Jurkat, Clone E6-1 (cell line): ENCODE measurements at regions not wholly inside any gene's neighbourhood (a gene's known extent, or its start where the extent isn't known, plus 50 kb on each side); places are given as distances from the start of the nearest gene placed in this dataset.
"Not testable (repeated sequence)": the region's sequence is repeated elsewhere in the genome, so short reads cannot be mapped to it uniquely, and the experiment has no call there.

ENCODE experiments used
- DNase-seq: peaks from one replicate; pipeline ENCODE4 v3.0.0-alpha.2; 2011; ENCODE audit warnings: low read depth, low spot score
- H3K4me3 ChIP-seq: 2 replicates; pipeline ENCODE4 v1.5.1; 2011; ENCODE audit warnings: mild to moderate bottlenecking, low read length, control low read depth, moderate library complexity

- DNase-seq: no peak
- no peak overlapping the region for H3K4me3 ChIP-seq
These were observed 492.8 kb upstream of the PROK2 start for GRCh38 chr3:72277710-72278109.

- no peak overlapping the region for H3K4me3 ChIP-seq
- no peak for DNase-seq
These were observed 491.9 kb upstream of the PROK2 start for GRCh38 chr3:72276806-72277205.

- no peak overlapping the region for H3K4me3 ChIP-seq
- no peak for DNase-seq
These were observed 490.4 kb upstream of the PROK2 start for GRCh38 chr3:72275331-72275751.

GRCh38 chr3:72274493-72275330 is 489.8 kb upstream of the PROK2 start:
- no peak for DNase-seq
- H3K4me3 ChIP-seq: no peak overlapping the region

GRCh38 chr3:72273615-72274014 is 488.7 kb upstream of the PROK2 start:
- no peak for DNase-seq
- no peak overlapping the region for H3K4me3 ChIP-seq

GRCh38 chr3:72272356-72272755 is 487.4 kb upstream of the PROK2 start:
- no peak for DNase-seq
- no peak overlapping the region for H3K4me3 ChIP-seq

GRCh38 chr3:72271923-72272322 is 487.0 kb upstream of the PROK2 start:
- no peak for DNase-seq
- no peak overlapping the region for H3K4me3 ChIP-seq

GRCh38 chr3:72271216-72271615 is 486.3 kb upstream of the PROK2 start:
- no peak overlapping the region for H3K4me3 ChIP-seq
- no peak for DNase-seq

- H3K4me3 ChIP-seq: no peak overlapping the region
- DNase-seq: no peak
These were observed 485.8 kb upstream of the PROK2 start for GRCh38 chr3:72270730-72271129.

- DNase-seq: no peak
- H3K4me3 ChIP-seq: no peak overlapping the region
These were observed 485.2 kb upstream of the PROK2 start for GRCh38 chr3:72270072-72270681.

GRCh38 chr3:72269475-72269874 is 484.5 kb upstream of the PROK2 start:
- H3K4me3 ChIP-seq: no peak overlapping the region
- DNase-seq: no peak

GRCh38 chr3:72266921-72267524 is 482.1 kb upstream of the PROK2 start:
- not testable (repeated sequence) for H3K4me3 ChIP-seq, DNase-seq

- H3K4me3 ChIP-seq: no peak overlapping the region
- no peak for DNase-seq
These were observed 481.0 kb upstream of the PROK2 start for GRCh38 chr3:72266016-72266370.

GRCh38 chr3:72265256-72266015 is 480.5 kb upstream of the PROK2 start:
- no peak for DNase-seq
- H3K4me3 ChIP-seq: no peak overlapping the region

GRCh38 chr3:72263223-72263990 is 478.5 kb upstream of the PROK2 start:
- no peak for DNase-seq
- no peak overlapping the region for H3K4me3 ChIP-seq

GRCh38 chr3:72262736-72263135 is 477.8 kb upstream of the PROK2 start:
- H3K4me3 ChIP-seq: no peak overlapping the region
- no peak for DNase-seq

- no peak overlapping the region for H3K4me3 ChIP-seq
- DNase-seq: no peak
These were observed 476.9 kb upstream of the PROK2 start for GRCh38 chr3:72261566-72262564.

GRCh38 chr3:72260588-72260910 is 475.6 kb upstream of the PROK2 start:
- DNase-seq: no peak
- H3K4me3 ChIP-seq: no peak overlapping the region
